Mucosa of rectum (tissue), 2 donors: ENCODE measurements at regions not wholly inside any gene's neighbourhood (a gene's known extent, or its start where the extent isn't known, plus 50 kb on each side); places are given as distances from the start of the nearest gene placed in this dataset.

ENCODE experiments used
- H3K27ac ChIP-seq, 2 donors: one replicate each; pipeline ENCODE4 v1.7.0; 2013; ENCODE audit warnings: inconsistent platforms in 2 of 2, low read depth in 2 of 2, low read length in 2 of 2
- H3K27me3 ChIP-seq, 2 donors: one replicate each; pipeline ENCODE4 v1.7.0; 2013; ENCODE audit warnings: low read length in 2 of 2; ENCODE audit not compliant: control insufficient read depth in 2 of 2, insufficient read depth in 2 of 2
- H3K36me3 ChIP-seq, 2 donors: one replicate each; pipeline ENCODE4 v1.7.0; 2013; ENCODE audit warnings: low read length in 2 of 2; ENCODE audit not compliant: control insufficient read depth in 2 of 2, insufficient read depth in 2 of 2
- H3K4me1 ChIP-seq, 2 donors: one replicate each; pipeline ENCODE4 v1.7.0; 2013; ENCODE audit warnings: low read length in 2 of 2, mild to moderate bottlenecking in 1 of 2; ENCODE audit not compliant: control insufficient read depth in 2 of 2, insufficient read depth in 2 of 2
- H3K4me3 ChIP-seq, 2 donors: one replicate each; pipeline ENCODE4 v1.7.0; 2013; ENCODE audit warnings: low read length in 2 of 2
- H3K9ac ChIP-seq, 2 donors: one replicate each; pipeline ENCODE4 v1.7.0; 2013; ENCODE audit warnings: low read length in 2 of 2, low read depth in 1 of 2, mild to moderate bottlenecking in 1 of 2
- H3K9me3 ChIP-seq, 2 donors: one replicate each; pipeline ENCODE4 v1.7.0; 2013; ENCODE audit warnings: low read length in 2 of 2; ENCODE audit not compliant: control insufficient read depth in 2 of 2
- donor health status: healthy.
- donor health status: Normal muscosa, but diverticular disease.

DNA sequence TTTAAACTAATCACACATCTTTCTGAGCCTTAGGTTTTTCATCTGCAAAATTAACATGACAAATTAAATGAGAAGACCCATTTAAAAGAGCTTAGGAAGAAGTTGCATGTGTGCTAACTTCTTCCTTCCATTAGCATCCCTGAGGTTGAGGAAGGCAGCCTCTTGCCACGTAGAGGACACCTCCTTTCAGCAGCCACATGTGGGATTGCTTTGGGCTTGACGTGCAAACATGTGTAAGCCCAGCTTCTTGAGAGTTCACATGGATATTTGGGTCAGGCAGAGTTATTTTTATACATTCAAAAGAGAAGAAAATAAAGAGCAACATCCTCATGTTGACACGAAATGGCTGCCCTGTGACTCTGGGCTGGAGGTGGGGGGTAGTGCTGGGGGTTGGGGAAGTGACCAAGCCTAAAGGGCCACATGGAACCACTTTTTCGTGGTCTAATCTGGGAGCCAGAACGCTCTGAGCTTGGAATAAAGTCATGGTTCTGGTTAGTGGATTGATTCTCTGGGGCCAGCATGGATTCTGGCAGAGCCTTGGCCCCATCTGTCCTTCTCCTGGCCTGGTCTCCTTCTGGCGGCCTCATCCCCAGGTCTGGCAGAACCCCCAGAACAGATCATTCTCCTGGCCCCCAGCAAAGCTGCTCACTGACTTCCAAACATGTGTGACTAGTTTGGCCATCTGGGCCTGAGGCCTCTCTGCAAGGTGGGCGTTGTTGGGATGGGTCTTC lies 137.1 kb upstream of the USP24 start:
- no peaks in the 10 kb centered on the region for H3K9me3 ChIP-seq
- no peaks in the 10 kb centered on the region for H3K27me3 ChIP-seq
- no peaks in the 10 kb centered on the region for H3K36me3 ChIP-seq
- H3K4me1 ChIP-seq, result no peaks in the 10 kb centered on the region
- H3K9ac ChIP-seq, result no peak overlapping the region
- H3K27ac ChIP-seq, result no peak overlapping the region
- H3K4me3 ChIP-seq, result no peak overlapping the region

DNA sequence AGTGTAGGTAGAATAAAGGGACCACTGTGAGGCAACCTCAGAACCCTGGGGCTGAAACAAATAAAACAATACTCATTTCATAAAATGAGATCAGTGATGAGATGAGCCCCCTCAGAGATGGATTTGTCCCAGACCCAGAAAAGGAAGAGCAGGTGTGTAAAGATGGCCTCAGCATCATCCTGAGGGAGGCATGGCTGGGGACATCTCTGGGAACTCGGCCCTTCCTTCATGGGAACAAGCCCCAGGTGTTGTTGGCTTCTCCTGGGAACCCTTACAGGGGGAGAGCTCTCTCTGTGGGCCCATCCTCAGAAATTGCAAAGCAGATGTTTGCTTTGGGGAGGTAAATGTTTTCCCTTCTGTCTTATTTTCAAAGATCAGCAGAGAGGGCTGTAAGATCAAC lies 133.2 kb upstream of the USP24 start:
- no peak overlapping the region for H3K27ac ChIP-seq
- H3K36me3 ChIP-seq, result no peaks in the 10 kb centered on the region

GRCh38 chr1:55347866-55348265 lies 132.7 kb upstream of the USP24 start:
- Histone ChIP-seq H3K4me1 (no peaks in the 10 kb centered on the region), H3K27me3 (no peaks in the 10 kb centered on the region), H3K27ac (no peak overlapping the region), H3K9ac (no peak overlapping the region), H3K4me3 (no peak overlapping the region), H3K36me3 (no peaks in the 10 kb centered on the region), H3K9me3 (no peaks in the 10 kb centered on the region)

More for the DNA sequence above, 133.2 kb upstream of the USP24 start:
- Histone ChIP-seq H3K9me3 (no peaks in the 10 kb centered on the region), H3K4me3 (no peak overlapping the region), H3K27me3 (no peaks in the 10 kb centered on the region), H3K4me1 (no peaks in the 10 kb centered on the region), H3K9ac (no peak overlapping the region)

- no peaks in the 10 kb centered on the region for H3K9me3 ChIP-seq
- no peaks in the 10 kb centered on the region for H3K36me3 ChIP-seq
Observed at GRCh38 chr1:55347041-55347440, 131.9 kb upstream of the USP24 start.

GRCh38 chr1:55346586-55346985 lies 131.4 kb upstream of the USP24 start:
- no peak overlapping the region for H3K27ac ChIP-seq
- H3K4me3 ChIP-seq, result no peak overlapping the region
- no peaks in the 10 kb centered on the region for H3K9me3 ChIP-seq
- H3K36me3 ChIP-seq, result no peaks in the 10 kb centered on the region
- H3K27me3 ChIP-seq, result no peaks in the 10 kb centered on the region
- H3K9ac ChIP-seq, result no peak overlapping the region
- no peaks in the 10 kb centered on the region for H3K4me1 ChIP-seq

More at GRCh38 chr1:55347041-55347440, 131.9 kb upstream of the USP24 start:
- H3K4me3 ChIP-seq, result no peak overlapping the region
- no peak overlapping the region for H3K9ac ChIP-seq
- H3K27me3 ChIP-seq, result no peaks in the 10 kb centered on the region
- H3K4me1 ChIP-seq, result no peaks in the 10 kb centered on the region
- no peak overlapping the region for H3K27ac ChIP-seq

DNA sequence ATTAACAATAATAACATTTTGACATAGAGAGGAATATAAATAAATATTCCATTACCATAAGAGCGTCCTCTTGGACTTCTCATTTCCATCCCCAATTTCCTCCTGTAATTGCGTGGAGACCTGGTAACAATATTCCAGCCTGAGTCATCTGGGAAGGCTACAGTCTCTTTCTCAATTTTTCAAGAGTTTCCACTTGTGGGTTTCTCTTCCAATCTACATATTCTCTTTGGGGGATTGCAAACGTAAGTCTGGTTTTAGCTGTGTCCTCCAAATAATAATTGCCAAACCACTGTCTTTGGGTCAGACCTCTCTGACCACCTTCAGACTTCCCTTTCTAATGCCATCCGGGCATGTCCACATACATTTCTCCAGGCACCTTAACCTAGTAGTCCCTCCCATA lies 124.5 kb upstream of the USP24 start:
- Histone ChIP-seq H3K27ac (no peak overlapping the region), H3K27me3 (no peaks in the 10 kb centered on the region), H3K9ac (no peak overlapping the region), H3K9me3 (no peaks in the 10 kb centered on the region), H3K36me3 (no peaks in the 10 kb centered on the region), H3K4me3 (no peak overlapping the region), H3K4me1 (no peaks in the 10 kb centered on the region)

- Histone ChIP-seq H3K27ac (no peak overlapping the region), H3K9ac (no peak overlapping the region), H3K4me1 (no peaks in the 10 kb centered on the region), H3K9me3 (no peaks in the 10 kb centered on the region), H3K27me3 (no peaks in the 10 kb centered on the region), H3K4me3 (no peak overlapping the region), H3K36me3 (no peaks in the 10 kb centered on the region)
Observed at GRCh38 chr1:55338448-55338820, 123.3 kb upstream of the USP24 start.

- H3K4me1 ChIP-seq, result no peaks in the 10 kb centered on the region
- no peak overlapping the region for H3K27ac ChIP-seq
- no peaks in the 10 kb centered on the region for H3K36me3 ChIP-seq
- no peak overlapping the region for H3K9ac ChIP-seq
- no peaks in the 10 kb centered on the region for H3K9me3 ChIP-seq
- H3K27me3 ChIP-seq, result no peaks in the 10 kb centered on the region
- H3K4me3 ChIP-seq, result no peak overlapping the region
Observed at GRCh38 chr1:55337801-55338447, 122.8 kb upstream of the USP24 start.

DNA sequence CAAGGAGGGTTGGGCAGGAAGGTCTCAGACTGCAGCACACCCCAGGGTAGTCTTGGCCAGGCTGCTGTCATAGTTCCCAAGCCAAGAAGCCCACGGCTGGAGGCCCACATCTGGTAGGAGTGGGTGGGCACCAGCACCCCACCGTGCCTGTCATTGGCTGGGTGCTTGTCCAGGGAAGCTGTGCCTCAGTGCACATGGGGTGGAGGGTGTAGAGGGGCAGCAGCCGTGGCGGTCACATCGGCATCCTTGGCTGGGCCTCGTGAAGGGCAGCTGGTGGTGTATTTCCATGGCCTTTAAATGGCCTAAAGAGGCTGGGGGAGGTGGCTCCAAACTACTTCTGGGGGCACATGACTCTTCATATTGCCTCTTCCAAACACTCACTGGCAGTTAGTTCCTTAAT lies 119.6 kb upstream of the USP24 start:
- no peak overlapping the region for H3K4me3 ChIP-seq
- no peaks in the 10 kb centered on the region for H3K27me3 ChIP-seq
- H3K4me1 ChIP-seq, result no peaks in the 10 kb centered on the region
- no peak overlapping the region for H3K27ac ChIP-seq
- H3K36me3 ChIP-seq, result no peaks in the 10 kb centered on the region
- no peak overlapping the region for H3K9ac ChIP-seq
- no peaks in the 10 kb centered on the region for H3K9me3 ChIP-seq

- Histone ChIP-seq H3K27me3 (no peaks in the 10 kb centered on the region), H3K36me3 (no peaks in the 10 kb centered on the region), H3K9ac (no peak overlapping the region), H3K4me3 (no peak overlapping the region), H3K27ac (no peak overlapping the region), H3K4me1 (no peaks in the 10 kb centered on the region), H3K9me3 (no peaks in the 10 kb centered on the region)
Observed at GRCh38 chr1:55334160-55334559, 119.0 kb upstream of the USP24 start.
